Activated CD8-positive, alpha-beta memory T cell treated with anti-CD3 and anti-CD28 coated beads, Interleukin-2, amount 10 ng/mL, durations not matched to agents 7 days and 5 days (primary cell): ENCODE measurements at regions not wholly inside any gene's neighbourhood (a gene's known extent, or its start where the extent isn't known, plus 50 kb on each side); places are given as distances from the start of the nearest gene placed in this dataset.

Experiments used
- ATAC-seq: fragments of 150-1000 bp; cut with Tn5 transposase; one replicate; pipeline ENCODE4 v1.10.0; 2021; ENCODE audit warnings: moderate library complexity
- CTCF ChIA-PET: fragments of 350-600 bp; sonication (Branson Sonifier 250); formaldehyde crosslinking; loops from one replicate; lab custom pipeline; 2021; ENCODE audit warnings: antibody characterized with exemption; lab: Charles Lee
- DNase-seq: peaks from one replicate; pipeline ENCODE4 v3.0.0-alpha.2; 2020
- H3K27ac Mint-ChIP-seq: one replicate; pipeline ENCODE4 v1.8.0; 2021; ENCODE audit warnings: mild to moderate bottlenecking, mixed read lengths
- H3K27me3 Mint-ChIP-seq: one replicate; pipeline ENCODE4 v1.8.0; 2021; ENCODE audit warnings: mixed read lengths
- H3K36me3 Mint-ChIP-seq: one replicate; pipeline ENCODE4 v1.8.0; 2021; ENCODE audit warnings: mild to moderate bottlenecking, mixed read lengths
- H3K4me1 Mint-ChIP-seq: one replicate; pipeline ENCODE4 v1.8.0; 2021; ENCODE audit warnings: mixed read lengths
- H3K4me3 Mint-ChIP-seq: one replicate; pipeline ENCODE4 v1.8.0; 2021; ENCODE audit warnings: mild to moderate bottlenecking, moderate library complexity, mixed read lengths
- H3K9me3 Mint-ChIP-seq: one replicate; pipeline ENCODE4 v1.8.0; 2022; ENCODE audit warnings: low read depth, mixed read lengths

DNA sequence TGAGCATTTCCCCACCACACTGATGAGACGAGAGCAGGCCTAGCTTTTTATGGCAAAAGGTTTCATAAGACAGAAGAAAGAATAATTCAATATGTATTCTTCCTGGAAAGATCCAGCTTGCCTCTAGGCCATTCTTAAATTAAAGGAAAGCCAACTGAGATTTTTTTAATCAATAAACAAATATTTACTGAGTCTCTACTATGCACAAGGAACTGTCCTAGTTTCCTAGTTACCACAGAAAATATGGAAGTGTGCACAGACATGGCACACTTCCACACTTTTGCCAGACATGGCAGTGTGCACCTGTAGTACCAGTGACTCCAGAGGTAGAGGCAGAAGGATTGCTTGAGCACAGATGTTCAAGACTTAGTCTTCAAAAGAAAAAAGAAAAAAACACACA is 281.0 kb downstream of the CETN3 start:
- Mint-ChIP-seq H3K9me3 (no peaks in the 10 kb centered on the region), H3K27me3 (no peaks in the 10 kb centered on the region), H3K36me3 (no peaks in the 10 kb centered on the region), H3K4me1 (no peaks in the 10 kb centered on the region), H3K27ac (no peak overlapping the region), H3K4me3 (no peak overlapping the region)
- DNase-seq = no peak
- CTCF ChIA-PET = no interaction called here
- ATAC-seq = no peak

DNA sequence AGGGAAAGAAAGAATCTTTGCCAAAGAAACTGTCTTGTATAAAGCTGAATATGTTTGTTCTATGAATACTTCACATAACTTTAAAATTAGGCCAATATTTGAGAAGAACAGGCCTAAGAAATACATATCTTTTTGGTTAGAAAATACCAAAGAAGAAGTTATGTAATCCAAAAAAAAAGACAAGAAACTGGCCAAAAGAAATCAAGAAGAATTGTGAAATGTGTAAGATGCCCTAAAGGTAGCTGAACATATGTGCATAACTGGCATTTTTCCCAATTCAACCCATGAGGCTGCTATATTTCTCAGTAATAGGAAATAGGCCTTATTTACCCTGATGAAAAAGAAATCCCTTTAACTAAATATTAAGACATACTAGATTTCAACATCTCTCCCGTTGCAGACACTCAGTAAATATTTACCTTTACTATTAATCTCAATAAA is 290.0 kb downstream of the CETN3 start:
- Mint-ChIP-seq H3K9me3 (no peaks in the 10 kb centered on the region), H3K36me3 (no peaks in the 10 kb centered on the region), H3K4me3 (no peak overlapping the region), H3K27ac (no peak overlapping the region), H3K4me1 (no peaks in the 10 kb centered on the region), H3K27me3 (no peaks in the 10 kb centered on the region)
- no peak for DNase-seq
- CTCF ChIA-PET = no interaction called here
- ATAC-seq = no peak

DNA sequence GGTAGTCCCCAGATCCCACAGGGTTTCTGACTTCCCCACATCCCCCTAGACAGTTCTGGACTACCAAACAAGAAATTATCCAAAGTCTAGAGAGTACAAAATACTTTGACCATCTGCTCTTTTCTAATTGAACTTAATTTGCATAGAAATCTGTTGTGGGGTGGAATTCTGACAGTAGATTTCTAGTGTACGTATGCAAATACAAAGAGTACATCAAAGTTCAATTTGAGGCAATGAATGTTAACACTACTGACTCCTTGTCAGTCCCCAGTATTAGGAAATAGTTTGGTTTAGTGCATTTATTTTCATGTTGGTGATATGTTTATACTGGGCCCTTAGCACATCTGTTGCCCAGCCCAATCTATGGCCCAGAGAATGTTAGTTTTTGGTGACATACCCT is 292.6 kb downstream of the CETN3 start:
- DNase-seq (no peak), ATAC-seq (no peak)
- CTCF ChIA-PET = no interaction called here
- Mint-ChIP-seq H3K27me3 (no peaks in the 10 kb centered on the region), H3K27ac (no peak overlapping the region), H3K4me1 (no peaks in the 10 kb centered on the region), H3K9me3 (no peaks in the 10 kb centered on the region), H3K4me3 (no peak overlapping the region), H3K36me3 (no peaks in the 10 kb centered on the region)

GRCh38 chr5:90113108-90113507 is 296.4 kb downstream of the CETN3 start:
- no peaks in the 10 kb centered on the region for H3K27me3 Mint-ChIP-seq
- no peak for ATAC-seq
- H3K9me3 Mint-ChIP-seq = no peaks in the 10 kb centered on the region
- no peak overlapping the region for H3K4me3 Mint-ChIP-seq
- DNase-seq = no peak
- no peaks in the 10 kb centered on the region for H3K36me3 Mint-ChIP-seq
- no peak overlapping the region for H3K27ac Mint-ChIP-seq
- CTCF ChIA-PET = no interaction called here
- no peaks in the 10 kb centered on the region for H3K4me1 Mint-ChIP-seq

DNA sequence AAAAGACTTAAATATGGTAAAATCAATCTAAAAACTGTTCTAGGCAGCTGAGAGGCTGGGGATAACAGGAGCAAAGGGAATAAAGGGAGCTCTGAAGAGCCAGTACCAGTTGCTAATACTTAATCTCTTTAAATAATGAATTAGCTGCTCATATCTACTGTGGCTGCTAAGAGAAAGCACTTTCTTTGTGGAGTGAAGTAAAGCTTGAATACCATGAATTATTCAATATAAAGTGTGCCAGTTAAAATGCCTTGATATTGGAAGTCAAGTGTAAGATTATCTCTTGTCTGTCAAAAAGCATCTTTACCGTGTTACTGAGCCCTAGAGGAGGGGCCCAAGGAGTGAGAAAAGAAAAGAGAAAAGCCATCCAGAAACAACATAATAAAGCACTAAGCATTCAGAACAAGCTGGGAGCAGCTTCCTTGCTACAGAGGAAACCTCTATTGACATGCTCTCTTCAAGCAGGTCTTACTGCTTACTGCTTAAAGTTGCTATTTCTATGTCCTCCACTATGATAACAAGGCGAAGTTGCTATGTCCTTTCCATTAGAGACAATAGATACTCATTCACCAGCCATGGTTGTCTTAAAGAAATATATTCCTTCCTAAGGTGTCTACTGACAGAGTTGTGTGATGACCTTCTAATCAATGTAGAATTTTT is 297.4 kb downstream of the CETN3 start:
- Mint-ChIP-seq H3K4me1 (no peaks in the 10 kb centered on the region), H3K27ac (no peak overlapping the region), H3K27me3 (no peaks in the 10 kb centered on the region), H3K9me3 (no peaks in the 10 kb centered on the region), H3K4me3 (no peak overlapping the region), H3K36me3 (no peaks in the 10 kb centered on the region)
- ATAC-seq (no peak), DNase-seq (no peak)
- CTCF ChIA-PET = no interaction called here

DNA sequence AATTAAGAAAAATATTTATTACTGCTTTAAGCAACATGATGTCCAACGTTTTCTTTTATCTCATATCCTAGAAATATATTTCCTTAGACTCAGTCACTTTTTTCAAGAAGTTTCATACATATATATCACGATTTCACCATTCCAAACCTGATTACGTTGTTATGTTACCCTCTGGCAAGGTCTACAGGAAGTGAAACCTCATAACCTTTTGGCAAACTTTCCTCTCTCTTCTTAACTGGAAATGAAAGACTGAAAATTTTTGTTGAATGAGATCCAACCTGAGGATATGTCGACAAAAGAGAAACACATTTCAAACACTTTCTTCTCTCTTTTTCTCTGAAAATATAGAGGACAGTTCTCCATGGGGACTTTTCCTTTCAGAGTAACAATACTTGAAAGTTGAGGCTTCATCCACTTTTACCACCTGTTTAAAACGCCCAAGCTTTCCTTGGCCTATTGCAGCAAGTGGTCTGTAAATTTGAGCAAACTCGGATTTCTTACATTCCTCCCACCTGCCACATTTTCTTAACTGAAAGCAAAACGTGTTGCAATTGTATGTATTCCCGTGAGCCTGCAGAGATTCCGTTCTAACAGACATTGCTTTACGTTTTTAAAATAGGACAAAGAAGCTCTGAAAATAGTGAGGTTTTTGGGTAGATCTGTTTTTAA is 298.1 kb downstream of the CETN3 start:
- DNase-seq = no peak
- Mint-ChIP-seq H3K27me3 (no peaks in the 10 kb centered on the region), H3K4me3 (no peak overlapping the region), H3K9me3 (no peaks in the 10 kb centered on the region), H3K4me1 (no peaks in the 10 kb centered on the region), H3K36me3 (no peaks in the 10 kb centered on the region), H3K27ac (no peak overlapping the region)
- CTCF ChIA-PET = no interaction called here
- no peak for ATAC-seq

DNA sequence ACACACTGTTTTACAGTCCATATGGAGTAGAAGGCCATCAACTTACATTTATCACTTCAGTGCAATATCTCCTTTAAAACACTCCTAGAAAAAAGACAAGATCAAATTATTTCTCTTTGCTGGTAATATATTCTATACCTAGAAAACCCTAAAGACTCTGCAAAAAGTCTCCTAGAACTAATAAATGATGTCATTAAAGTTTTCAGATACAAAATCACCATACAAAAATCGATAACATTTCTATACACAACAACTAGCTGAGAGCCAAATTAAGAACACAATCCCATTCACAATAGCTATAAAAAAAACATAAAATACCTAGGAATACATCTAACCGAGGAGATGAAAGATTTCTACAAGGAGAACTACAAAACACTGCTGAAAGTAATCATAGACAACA is 300.3 kb downstream of the CETN3 start:
- CTCF ChIA-PET = no interaction called here
- Mint-ChIP-seq H3K36me3 (no peaks in the 10 kb centered on the region), H3K27me3 (no peaks in the 10 kb centered on the region), H3K9me3 (peaks cover 7% of the 10 kb centered on the region), H3K27ac (no peak overlapping the region), H3K4me3 (no peak overlapping the region), H3K4me1 (no peaks in the 10 kb centered on the region)
- DNase-seq (no peak), ATAC-seq (no peak)

GRCh38 chr5:90099099-90099498 is 310.5 kb downstream of the CETN3 start:
- Mint-ChIP-seq H3K27ac (no peak overlapping the region), H3K4me1 (no peaks in the 10 kb centered on the region), H3K36me3 (no peaks in the 10 kb centered on the region), H3K9me3 (peaks cover 3% of the 10 kb centered on the region), H3K4me3 (no peak overlapping the region), H3K27me3 (no peaks in the 10 kb centered on the region)
- CTCF ChIA-PET = no interaction called here
- no peak for ATAC-seq
- no peak for DNase-seq

GRCh38 chr5:90097082-90097477 is 312.5 kb downstream of the CETN3 start:
- H3K27ac Mint-ChIP-seq = no peak overlapping the region
- DNase-seq (no peak), ATAC-seq (no peak)
- no peak overlapping the region for H3K4me3 Mint-ChIP-seq
- CTCF ChIA-PET = no interaction called here
- H3K9me3 Mint-ChIP-seq = peaks cover 3% of the 10 kb centered on the region
- H3K4me1 Mint-ChIP-seq = no peaks in the 10 kb centered on the region
- H3K36me3 Mint-ChIP-seq = no peaks in the 10 kb centered on the region
- no peaks in the 10 kb centered on the region for H3K27me3 Mint-ChIP-seq

DNA sequence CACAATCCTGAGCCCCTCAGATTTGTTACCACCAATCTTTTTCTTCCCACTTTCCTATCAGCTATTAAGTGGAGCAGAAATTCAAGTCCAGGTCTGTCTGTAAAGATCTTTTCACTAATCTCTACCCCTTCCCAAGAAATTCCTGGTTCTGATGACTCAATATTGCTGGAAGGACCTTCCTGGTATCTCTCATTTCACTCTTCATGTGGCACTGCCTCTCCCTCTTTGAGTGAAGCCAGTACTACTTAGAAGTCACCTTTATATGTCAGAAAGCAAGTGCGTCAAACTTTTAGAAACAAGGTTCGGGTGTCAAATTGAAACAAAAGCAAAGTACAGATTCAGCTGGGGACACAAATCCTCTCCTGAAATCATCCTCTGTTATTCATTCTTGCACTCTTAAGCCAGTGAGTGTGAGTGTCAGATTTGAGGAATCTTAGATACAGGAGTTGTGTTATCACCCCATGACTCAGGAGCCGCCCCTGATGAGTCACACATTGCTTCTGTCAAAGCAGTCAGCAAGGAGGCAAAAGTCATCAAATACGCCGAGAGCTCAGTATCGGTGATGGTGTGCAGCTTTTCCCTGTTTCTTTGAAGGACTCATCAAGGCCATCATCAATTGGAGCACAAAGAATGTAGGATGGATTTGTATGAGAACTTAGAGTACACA is 313.0 kb downstream of the CETN3 start:
- Mint-ChIP-seq H3K36me3 (no peaks in the 10 kb centered on the region), H3K4me1 (no peaks in the 10 kb centered on the region), H3K9me3 (peaks cover 3% of the 10 kb centered on the region), H3K4me3 (no peak overlapping the region), H3K27me3 (no peaks in the 10 kb centered on the region), H3K27ac (no peak overlapping the region)
- DNase-seq (no peak), ATAC-seq (no peak)
- CTCF ChIA-PET = no interaction called here

DNA sequence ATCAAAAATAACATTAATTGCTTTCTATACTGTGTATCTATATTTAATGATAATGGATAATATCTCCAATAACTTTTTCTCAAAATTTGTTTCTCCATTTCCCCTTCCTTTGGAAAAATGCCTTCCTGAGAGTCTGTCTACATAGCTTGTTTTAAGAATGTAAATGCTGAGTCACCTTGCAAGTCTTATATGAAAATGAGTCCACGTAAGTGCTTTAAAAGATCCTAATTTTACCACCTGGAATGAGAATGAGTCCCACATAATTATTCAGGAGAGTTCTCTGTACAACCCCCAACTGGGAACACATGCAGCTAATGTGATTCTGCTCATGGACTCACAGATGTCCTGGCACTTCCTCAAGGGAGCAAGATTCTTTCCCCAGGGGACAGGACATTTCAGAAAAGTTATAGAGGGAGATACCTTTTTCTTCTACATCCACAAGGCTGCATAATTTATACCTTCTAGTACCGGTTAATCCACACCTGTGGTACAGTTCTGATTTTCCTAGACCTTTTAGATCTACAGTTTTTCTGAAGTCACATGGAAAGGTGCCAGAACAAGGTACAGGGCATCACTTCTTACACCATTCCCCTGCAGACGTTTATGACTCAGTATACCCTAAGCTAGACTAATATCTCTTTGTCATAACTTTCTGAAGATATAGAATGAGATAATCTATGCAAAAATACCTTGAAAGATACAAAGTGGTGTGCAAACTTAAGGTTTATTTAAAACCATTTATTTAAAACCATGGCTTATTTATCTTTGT is 314.1 kb downstream of the CETN3 start:
- H3K27me3 Mint-ChIP-seq = no peaks in the 10 kb centered on the region
- peaks cover 3% of the 10 kb centered on the region for H3K9me3 Mint-ChIP-seq
- H3K4me3 Mint-ChIP-seq = no peak overlapping the region
- no peaks in the 10 kb centered on the region for H3K4me1 Mint-ChIP-seq
- no peak for DNase-seq
- ATAC-seq = no peak
- no peak overlapping the region for H3K27ac Mint-ChIP-seq
- no peaks in the 10 kb centered on the region for H3K36me3 Mint-ChIP-seq
- CTCF ChIA-PET = no interaction called here

GRCh38 chr5:90093751-90094485 is 315.6 kb downstream of the CETN3 start:
- Mint-ChIP-seq H3K4me3 (no peak overlapping the region), H3K9me3 (peaks cover 3% of the 10 kb centered on the region), H3K36me3 (no peaks in the 10 kb centered on the region), H3K4me1 (no peaks in the 10 kb centered on the region), H3K27me3 (no peaks in the 10 kb centered on the region), H3K27ac (no peak overlapping the region)
- CTCF ChIA-PET = no interaction called here
- ATAC-seq (no peak), DNase-seq (no peak)

GRCh38 chr5:90092734-90093133 is 316.8 kb downstream of the CETN3 start:
- no peak for ATAC-seq
- H3K27me3 Mint-ChIP-seq = no peaks in the 10 kb centered on the region
- no peaks in the 10 kb centered on the region for H3K4me1 Mint-ChIP-seq
- no peak for DNase-seq
- no peaks in the 10 kb centered on the region for H3K36me3 Mint-ChIP-seq
- H3K27ac Mint-ChIP-seq = no peak overlapping the region
- CTCF ChIA-PET = no interaction called here
- H3K9me3 Mint-ChIP-seq = peaks cover 5% of the 10 kb centered on the region
- no peak overlapping the region for H3K4me3 Mint-ChIP-seq
